ENCODE measurements at regions not wholly inside any gene's neighbourhood (a gene's known extent, or its start where the extent isn't known, plus 50 kb on each side); places are given as distances from the start of the nearest gene placed in this dataset.
A peak's percentile ranks its signal among the peaks of the same experiment; 100 is the strongest.

GRCh38 chr6:140758169-140758877 is 1374.4 kb upstream of the GJE1 start:
- DNase-seq = no peak
- intact Hi-C loops (cut with DNase I, micrococcal nuclease) = no loop called here
- ChIA-PET CTCF (no interaction called here), POLR2A (no interaction called here)
- no peaks in the 10 kb centered on the region for H3K4me1 Mint-ChIP-seq
- no peak overlapping the region for H3K27ac Mint-ChIP-seq
- peaks cover 2% of the 10 kb centered on the region for H3K9me3 Mint-ChIP-seq (ENCODE audit: low read depth)
- no peaks in the 10 kb centered on the region for H3K36me3 Mint-ChIP-seq (ENCODE audit: low read depth)
- no peaks in the 10 kb centered on the region for H3K27me3 Mint-ChIP-seq
- H3K4me3 Mint-ChIP-seq = no peak overlapping the region
- ATAC-seq = no peak

GRCh38 chr6:140752234-140752633 is 1377.8 kb upstream of the CITED2 start:
- intact Hi-C loops (cut with DNase I, micrococcal nuclease) = no loop called here
- Mint-ChIP-seq H3K4me1 (no peaks in the 10 kb centered on the region), H3K36me3 (ENCODE audit: low read depth) (no peaks in the 10 kb centered on the region), H3K4me3 (no peak overlapping the region), H3K27me3 (no peaks in the 10 kb centered on the region), H3K9me3 (ENCODE audit: low read depth) (peaks cover 8% of the 10 kb centered on the region), H3K27ac (no peak overlapping the region)
- CTCF ChIA-PET = no interaction called here
- DNase-seq (no peak), ATAC-seq (no peak)
- POLR2A ChIA-PET = no interaction called here

- no peak for DNase-seq
- peaks cover 5% of the 10 kb centered on the region for H3K36me3 Mint-ChIP-seq (ENCODE audit: low read depth)
- no peak for ATAC-seq
- ChIA-PET POLR2A (no interaction called here), CTCF (no interaction called here)
- H3K27ac Mint-ChIP-seq = no peak overlapping the region
- no peaks in the 10 kb centered on the region for H3K4me1 Mint-ChIP-seq
- no peak overlapping the region for H3K4me3 Mint-ChIP-seq
- peaks cover 16% of the 10 kb centered on the region for H3K9me3 Mint-ChIP-seq (ENCODE audit: low read depth)
- intact Hi-C loops (cut with DNase I, micrococcal nuclease) = no loop called here
- peaks cover 3% of the 10 kb centered on the region for H3K27me3 Mint-ChIP-seq
Observed at GRCh38 chr6:140747114-140747513, 1372.7 kb upstream of the CITED2 start.

- peaks cover 3% of the 10 kb centered on the region for H3K27me3 Mint-ChIP-seq
- no peaks in the 10 kb centered on the region for H3K4me1 Mint-ChIP-seq
- DNase-seq (no peak), ATAC-seq (no peak)
- H3K27ac Mint-ChIP-seq = no peak overlapping the region
- peaks cover 5% of the 10 kb centered on the region for H3K36me3 Mint-ChIP-seq (ENCODE audit: low read depth)
- peaks cover 16% of the 10 kb centered on the region for H3K9me3 Mint-ChIP-seq (ENCODE audit: low read depth)
- CTCF ChIA-PET = no interaction called here
- intact Hi-C loops (cut with DNase I, micrococcal nuclease) = no loop called here
- POLR2A ChIA-PET = no interaction called here
- no peak overlapping the region for H3K4me3 Mint-ChIP-seq
Observed at GRCh38 chr6:140744659-140745320, 1370.3 kb upstream of the CITED2 start.

DNA sequence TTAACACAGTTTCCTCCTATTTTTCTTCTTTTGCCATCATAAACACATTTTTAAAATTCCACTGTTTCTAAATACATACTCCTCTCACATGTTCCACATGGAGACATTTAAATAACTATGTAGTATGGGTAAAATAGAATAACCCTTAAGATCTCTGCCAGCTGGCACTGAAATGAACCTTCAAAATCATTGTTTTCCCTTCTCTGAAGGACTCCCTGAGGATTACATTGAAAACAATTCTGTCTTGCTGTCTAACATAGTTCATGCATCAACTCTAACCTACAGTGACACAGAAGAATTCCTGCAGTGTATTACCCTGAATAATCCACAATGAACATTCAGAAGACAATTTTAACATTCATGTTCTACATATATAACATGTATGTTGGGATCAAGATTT is 1361.8 kb upstream of the CITED2 start:
- no peak for DNase-seq
- Mint-ChIP-seq H3K4me3 (no peak overlapping the region), H3K4me1 (no peaks in the 10 kb centered on the region), H3K27me3 (no peaks in the 10 kb centered on the region), H3K27ac (no peak overlapping the region), H3K36me3 (ENCODE audit: low read depth) (no peaks in the 10 kb centered on the region), H3K9me3 (ENCODE audit: low read depth) (no peaks in the 10 kb centered on the region)
- ChIA-PET CTCF (no interaction called here), POLR2A (no interaction called here)
- ATAC-seq = no peak
- intact Hi-C loops (cut with DNase I, micrococcal nuclease) = no loop called here

GRCh38 chr6:140732991-140733390 is 1358.5 kb upstream of the CITED2 start:
- intact Hi-C loops (cut with DNase I, micrococcal nuclease) = no loop called here
- no peaks in the 10 kb centered on the region for H3K4me1 Mint-ChIP-seq
- H3K27ac Mint-ChIP-seq = no peak overlapping the region
- H3K4me3 Mint-ChIP-seq = no peak overlapping the region
- DNase-seq (no peak), ATAC-seq (no peak)
- ChIA-PET CTCF (no interaction called here), POLR2A (no interaction called here)
- no peaks in the 10 kb centered on the region for H3K27me3 Mint-ChIP-seq
- H3K36me3 Mint-ChIP-seq (ENCODE audit: low read depth) = no peaks in the 10 kb centered on the region
- no peaks in the 10 kb centered on the region for H3K9me3 Mint-ChIP-seq (ENCODE audit: low read depth)

DNA sequence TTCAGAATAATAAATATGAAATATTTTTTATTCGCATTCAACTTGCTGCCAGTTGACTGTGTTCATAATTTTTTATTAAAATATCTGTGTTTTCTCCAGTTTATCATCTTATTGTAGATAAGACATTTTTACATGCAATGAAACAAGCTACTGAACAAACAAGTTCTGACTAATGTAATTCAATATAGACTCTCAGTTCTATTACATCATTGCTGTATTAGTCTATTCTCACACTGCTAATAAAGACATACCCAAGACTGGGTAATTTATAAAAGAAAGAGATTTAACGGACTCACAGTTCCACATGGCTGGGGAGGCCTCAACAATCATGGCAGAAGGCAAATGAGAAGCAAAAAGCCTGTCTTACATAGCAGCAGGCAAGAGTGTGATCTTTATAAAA is 1357.7 kb upstream of the CITED2 start:
- no peak overlapping the region for H3K4me3 Mint-ChIP-seq
- DNase-seq (no peak), ATAC-seq (no peak)
- intact Hi-C loops (cut with DNase I, micrococcal nuclease) = no loop called here
- H3K27ac Mint-ChIP-seq = no peak overlapping the region
- H3K36me3 Mint-ChIP-seq (ENCODE audit: low read depth) = no peaks in the 10 kb centered on the region
- ChIA-PET CTCF (no interaction called here), POLR2A (no interaction called here)
- no peaks in the 10 kb centered on the region for H3K9me3 Mint-ChIP-seq (ENCODE audit: low read depth)
- H3K27me3 Mint-ChIP-seq = no peaks in the 10 kb centered on the region
- H3K4me1 Mint-ChIP-seq = no peaks in the 10 kb centered on the region

- ATAC-seq (no peak), DNase-seq (no peak)
- CTCF ChIA-PET = no interaction called here
- no peaks in the 10 kb centered on the region for H3K9me3 Mint-ChIP-seq (ENCODE audit: low read depth)
- no peaks in the 10 kb centered on the region for H3K4me1 Mint-ChIP-seq
- no peak overlapping the region for H3K4me3 Mint-ChIP-seq
- no peaks in the 10 kb centered on the region for H3K36me3 Mint-ChIP-seq (ENCODE audit: low read depth)
- intact Hi-C loops (cut with DNase I, micrococcal nuclease) = no loop called here
- no peak overlapping the region for H3K27ac Mint-ChIP-seq
- POLR2A ChIA-PET = no interaction called here
- H3K27me3 Mint-ChIP-seq = no peaks in the 10 kb centered on the region
Observed at GRCh38 chr6:140731741-140732140, 1357.3 kb upstream of the CITED2 start.

- Mint-ChIP-seq H3K36me3 (ENCODE audit: low read depth) (no peaks in the 10 kb centered on the region), H3K9me3 (ENCODE audit: low read depth) (no peaks in the 10 kb centered on the region), H3K4me3 (no peak overlapping the region), H3K27me3 (no peaks in the 10 kb centered on the region), H3K4me1 (no peaks in the 10 kb centered on the region), H3K27ac (no peak overlapping the region)
- intact Hi-C loops (cut with DNase I, micrococcal nuclease) = no loop called here
- DNase-seq (no peak), ATAC-seq (no peak)
- POLR2A ChIA-PET = no interaction called here
- CTCF ChIA-PET = no interaction called here
Observed at GRCh38 chr6:140729521-140729920, 1355.1 kb upstream of the CITED2 start.

DNA sequence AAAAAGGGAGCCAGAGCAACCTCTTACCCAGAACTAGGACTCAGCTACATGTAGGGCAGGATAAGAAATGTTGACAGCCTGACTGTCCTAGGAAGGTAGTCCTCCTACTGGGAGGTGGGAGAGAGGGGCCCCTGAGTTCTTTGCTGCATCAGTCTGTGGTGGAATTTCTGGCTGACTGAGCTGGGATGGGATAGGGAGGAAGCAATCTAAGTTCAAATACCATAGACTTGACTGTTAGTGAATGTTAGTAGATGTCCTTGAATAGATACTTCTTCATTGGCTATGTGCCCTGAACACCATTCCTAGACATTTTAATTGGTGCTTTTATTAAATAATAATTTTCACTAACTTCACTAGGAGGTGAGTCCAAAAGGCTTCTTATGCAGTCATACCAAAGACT is 1343.6 kb upstream of the CITED2 start:
- H3K4me3 Mint-ChIP-seq = no peak overlapping the region
- DNase-seq = no peak
- peaks cover 2% of the 10 kb centered on the region for H3K27me3 Mint-ChIP-seq
- H3K9me3 Mint-ChIP-seq (ENCODE audit: low read depth) = peaks cover 6% of the 10 kb centered on the region
- no peak overlapping the region for H3K27ac Mint-ChIP-seq
- intact Hi-C loops (cut with DNase I, micrococcal nuclease) = no loop called here
- peaks cover 3% of the 10 kb centered on the region for H3K36me3 Mint-ChIP-seq (ENCODE audit: low read depth)
- ATAC-seq = no peak
- no peaks in the 10 kb centered on the region for H3K4me1 Mint-ChIP-seq
- POLR2A ChIA-PET = no interaction called here
- CTCF ChIA-PET = no interaction called here

DNA sequence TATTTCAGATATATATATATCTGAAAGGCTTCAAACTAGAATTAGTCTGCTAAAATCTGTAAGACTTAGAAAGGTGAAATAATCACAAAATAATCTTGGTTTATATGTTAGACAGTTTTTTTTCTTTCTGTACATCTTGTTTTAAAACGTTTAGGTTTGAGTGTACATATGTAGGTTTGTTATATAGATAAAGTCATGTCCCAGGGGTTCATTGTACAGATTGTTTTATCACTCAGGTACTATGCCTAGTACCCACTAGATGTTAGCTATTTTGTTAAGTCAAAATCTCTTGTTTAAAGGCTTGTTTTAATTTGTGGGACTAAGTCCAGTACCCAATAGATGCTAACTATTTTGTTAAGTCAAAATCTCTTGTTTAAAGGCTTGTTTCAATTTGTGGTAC is 1339.0 kb upstream of the CITED2 start:
- peak; percentile 36 for ATAC-seq
- no peak for DNase-seq
- Mint-ChIP-seq H3K36me3 (ENCODE audit: low read depth) (peaks cover 3% of the 10 kb centered on the region), H3K27ac (no peak overlapping the region), H3K9me3 (ENCODE audit: low read depth) (peaks cover 6% of the 10 kb centered on the region), H3K27me3 (peaks cover 2% of the 10 kb centered on the region), H3K4me1 (no peaks in the 10 kb centered on the region), H3K4me3 (no peak overlapping the region)
- intact Hi-C loops (cut with DNase I, micrococcal nuclease) = no loop called here
- POLR2A ChIA-PET = no interaction called here
- CTCF ChIA-PET = no interaction called here

DNA sequence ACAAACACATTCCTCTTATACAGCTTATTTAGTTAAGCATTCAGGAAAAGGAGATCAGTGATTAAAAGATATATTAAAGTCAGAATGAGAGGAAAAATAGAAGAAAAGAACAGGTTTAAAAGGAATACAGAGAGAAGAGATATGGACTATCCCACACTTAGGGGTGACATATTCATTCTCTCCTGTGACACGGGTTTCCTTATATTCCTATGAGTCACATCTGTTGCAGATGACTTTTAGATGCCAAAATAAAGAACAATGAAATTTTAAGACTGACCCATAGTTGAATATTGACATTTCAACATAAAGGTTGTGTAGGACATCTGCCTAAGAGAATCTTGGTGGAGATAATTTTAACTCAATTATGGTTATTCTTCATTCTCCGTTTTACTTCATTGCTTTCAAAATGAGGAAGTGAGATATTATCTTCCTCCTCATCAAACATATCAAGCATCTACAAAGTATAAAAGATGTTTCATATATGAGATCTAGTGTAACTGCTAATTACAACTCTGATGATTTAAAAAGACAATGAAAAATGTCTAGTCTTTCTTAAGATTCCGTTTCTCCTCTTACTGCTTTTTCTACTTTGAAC is 1336.7 kb upstream of the CITED2 start:
- POLR2A ChIA-PET = no interaction called here
- Mint-ChIP-seq H3K36me3 (ENCODE audit: low read depth) (no peaks in the 10 kb centered on the region), H3K4me1 (no peaks in the 10 kb centered on the region), H3K27me3 (peaks cover 3% of the 10 kb centered on the region), H3K27ac (no peak overlapping the region), H3K9me3 (ENCODE audit: low read depth) (peaks cover 2% of the 10 kb centered on the region), H3K4me3 (no peak overlapping the region)
- CTCF ChIA-PET = no interaction called here
- intact Hi-C loops (cut with DNase I, micrococcal nuclease) = no loop called here
- ATAC-seq (peak; percentile 60), DNase-seq (no peak)
